Panc1 (cell line): ENCODE measurements at regions not wholly inside any gene's neighbourhood (a gene's known extent, or its start where the extent isn't known, plus 50 kb on each side); places are given as distances from the start of the nearest gene placed in this dataset.

Experiments
- ATAC-seq: fragments of 200-7000 bp; cut with Tn5 transposase; 2 replicates; pipeline ENCODE4 v1.9.1; 2020; ENCODE audit warnings: mild to moderate bottlenecking, moderate library complexity
- BruUV-seq: library from RNA; stranded (reverse); fragments of 400-500 nt; replicated peaks from 2 replicates; lab custom pipeline; 2021; lab: Mats Ljungman, UMichigan
- CTCF ChIA-PET: fragments of 300-600 bp; sonication (Branson Sonifier 250); formaldehyde crosslinking; loops from one replicate; lab custom pipeline; 2022; ENCODE audit warnings: antibody characterized with exemption; lab: Charles Lee
- POLR2A ChIA-PET: fragments of 300-600 bp; sonication (Branson Sonifier 250); formaldehyde crosslinking; loops from one replicate; lab custom pipeline; 2022; ENCODE audit warnings: antibody characterized with exemption; lab: Charles Lee
- DNase-seq: peaks from one replicate; pipeline ENCODE4 v3.0.0-alpha.2; 2010; ENCODE audit warnings: low read depth, low spot score
- H3K27ac ChIP-seq: 2 replicates; pipeline ENCODE4 v1.5.1; 2011; ENCODE audit warnings: mild to moderate bottlenecking, low read length, inconsistent platforms
- H3K27me3 ChIP-seq: fragments of 200-500 bp; sonication (Bioruptor generic); 2 replicates; pipeline ENCODE4 v1.6.0; 2014; ENCODE audit warnings: low read length, inconsistent platforms; ENCODE audit not compliant: control insufficient read depth, insufficient read depth
- H3K36me3 ChIP-seq: fragments of 200-500 bp; sonication (Bioruptor generic); 2 replicates; pipeline ENCODE4 v1.5.1; 2014; ENCODE audit warnings: inconsistent platforms, mild to moderate bottlenecking, low read length, moderate library complexity; ENCODE audit not compliant: control insufficient read depth, insufficient read depth
- H3K4me1 ChIP-seq: 2 replicates; pipeline ENCODE4 v1.5.1; 2011; ENCODE audit warnings: inconsistent platforms, mild to moderate bottlenecking, low read length, moderate library complexity; ENCODE audit not compliant: control insufficient read depth, insufficient read depth
- H3K4me3 ChIP-seq, 2 experiments: 2 replicates each; pipeline ENCODE4 v1.5.1; 2011 to 2012; ENCODE audit warnings: low read depth in 2 of 2, low read length in 2 of 2, mild to moderate bottlenecking in 2 of 2, inconsistent platforms in 1 of 2, moderate library complexity in 1 of 2
- H3K9me3 ChIP-seq: fragments of 200-500 bp; sonication (Bioruptor generic); 2 replicates; pipeline ENCODE4 v1.5.1; 2014; ENCODE audit warnings: low read depth, mild to moderate bottlenecking, inconsistent platforms, low read length, moderate library complexity; ENCODE audit not compliant: control insufficient read depth, insufficient read depth
- CTCF ChIP-seq: fragments of 450-650 bp; IDR thresholded peaks from 2 replicates; pipeline ENCODE4 v1.5.1; 2017; ENCODE audit warnings: mild to moderate bottlenecking
- POLR2AphosphoS5 ChIP-seq: IDR thresholded peaks from 2 replicates; pipeline ENCODE4 v1.6.1; 2012; ENCODE audit warnings: mild to moderate bottlenecking, low read depth, low read length, moderate library complexity
- REST ChIP-seq, 2 experiments: IDR thresholded peaks; 2 replicates each; pipeline ENCODE4 v1.6.1; 2011 to 2012; ENCODE audit warnings: low read depth in 2 of 2, control low read depth in 1 of 2, low read length in 1 of 2, mild to moderate bottlenecking in 1 of 2, moderate library complexity in 1 of 2; ENCODE audit not compliant: insufficient read depth in 1 of 2
- SIN3A ChIP-seq: IDR thresholded peaks from 2 replicates; pipeline ENCODE4 v1.6.1; 2012; ENCODE audit warnings: low read depth, mild to moderate bottlenecking, low read length, moderate library complexity, borderline replicate concordance; ENCODE audit not compliant: insufficient read depth
- TCF7L2 ChIP-seq: IDR thresholded peaks from 2 replicates; pipeline ENCODE4 v1.6.1; 2011; ENCODE audit warnings: mild to moderate bottlenecking, low read depth, low read length, inconsistent platforms
- in situ Hi-C: cut with HindIII; loops from 2 replicates; pipeline ENCODE4 v1.10.0; 2016; ENCODE audit warnings: low sequenced_read_pairs, low pct_unique_long_range_greater_than_20kb
- intact Hi-C: fragments of 100-400 bp; cut with micrococcal nuclease; formaldehyde crosslinking; loops from one replicate; pipeline ENCODE4 v1.10.0; 2022; ENCODE audit not compliant: unreplicated experiment

GRCh38 chr15:25171856-25172687 lies 217.3 kb downstream of the SNRPN start:
- no peak for DNase-seq
- intact Hi-C loops: no loop called here
- CTCF ChIA-PET: no interaction called here
- ATAC-seq: no peak
- BruUV-seq: no TSS peak
- TF ChIP-seq TCF7L2: no peak
- TF ChIP-seq REST (IDR thresholded peaks at IDR 0.05; ENCODE audit: insufficient read depth in 1 of 2, low read depth in 2 of 2, low read length in 1 of 2): no peak
- TF ChIP-seq POLR2AphosphoS5: no peak
- no peak for TF ChIP-seq SIN3A
- no peak for TF ChIP-seq CTCF
- no peaks in the 10 kb centered on the region for H3K4me1 ChIP-seq
- in situ Hi-C loops: no loop called here
- no peak overlapping the region for H3K27ac ChIP-seq
- H3K36me3 ChIP-seq: no peaks in the 10 kb centered on the region
- no peaks in the 10 kb centered on the region for H3K27me3 ChIP-seq
- H3K9me3 ChIP-seq: no peaks in the 10 kb centered on the region
- H3K4me3 ChIP-seq: no peak overlapping the region
- POLR2A ChIA-PET: no interaction called here

- in situ Hi-C loops: no loop called here
- intact Hi-C loops: no loop called here
- Histone ChIP-seq H3K9me3 (no peaks in the 10 kb centered on the region), H3K27me3 (no peaks in the 10 kb centered on the region), H3K36me3 (no peaks in the 10 kb centered on the region), H3K4me1 (no peaks in the 10 kb centered on the region), H3K4me3 (no peak overlapping the region), H3K27ac (no peak overlapping the region)
- ChIA-PET POLR2A (no interaction called here), CTCF (no interaction called here)
- BruUV-seq: no TSS peak
- ATAC-seq (no peak), DNase-seq (no peak)
- TF ChIP-seq REST (IDR thresholded peaks at IDR 0.05; ENCODE audit: insufficient read depth in 1 of 2, low read depth in 2 of 2, low read length in 1 of 2): no peak
- TF ChIP-seq CTCF: no peak
- no peak for TF ChIP-seq TCF7L2
- no peak for TF ChIP-seq SIN3A
- no peak for TF ChIP-seq POLR2AphosphoS5
Measured at GRCh38 chr15:25172691-25173090, 217.9 kb downstream of the SNRPN start.
